CD14-positive monocyte (primary cell): ENCODE measurements at regions not wholly inside any gene's neighbourhood (a gene's known extent, or its start where the extent isn't known, plus 50 kb on each side); places are given as distances from the start of the nearest gene placed in this dataset.

Experiments
- DNase-seq, 3 donors: peaks; one replicate each; pipeline ENCODE4 v3.0.0-alpha.2; 2011 to 2022
- H2AFZ ChIP-seq: 2 replicates; pipeline ENCODE4 v1.6.0; 2012; ENCODE audit warnings: mild to moderate bottlenecking, low read depth, low read length, inconsistent platforms; ENCODE audit not compliant: insufficient read depth, poor library complexity, severe bottlenecking
- H3K27ac ChIP-seq, 2 donors: 1 replicate in 1 of 2; 2 replicates in 1 of 2; pipeline ENCODE4 v1.5.1; 2012 to 2013; ENCODE audit warnings: low read length in 2 of 2, control low read depth in 1 of 2, inconsistent platforms in 1 of 2, low read depth in 1 of 2, mild to moderate bottlenecking in 1 of 2
- H3K27me3 ChIP-seq, 2 donors: one replicate each; pipeline versions ENCODE4 v1.6.0 to v1.6.1; 2011 to 2013; ENCODE audit warnings: low read length in 2 of 2; ENCODE audit not compliant: control insufficient read depth in 2 of 2, insufficient read depth in 2 of 2
- H3K36me3 ChIP-seq, 2 donors: replicated peaks in 1 of 2; 1 replicate in 1 of 2; 2 replicates in 1 of 2; pipeline versions ENCODE4 v1.5.1 to v1.6.1; 2012 to 2013; ENCODE audit warnings: low read length in 2 of 2, control low read depth in 1 of 2, inconsistent platforms in 1 of 2, mild to moderate bottlenecking in 1 of 2; ENCODE audit not compliant: insufficient read depth in 2 of 2, control insufficient read depth in 1 of 2
- H3K4me1 ChIP-seq, 2 donors: 1 replicate in 1 of 2; 2 replicates in 1 of 2; pipeline versions ENCODE4 v1.5.1 to v1.6.1; 2012 to 2013; ENCODE audit warnings: low read length in 2 of 2, control low read depth in 1 of 2, inconsistent platforms in 1 of 2, mild to moderate bottlenecking in 1 of 2, moderate library complexity in 1 of 2; ENCODE audit not compliant: insufficient read depth in 2 of 2, control insufficient read depth in 1 of 2
- H3K4me2 ChIP-seq: replicated peaks from 2 replicates; pipeline ENCODE3; 2012; ENCODE audit warnings: low read length, moderate library complexity, mild to moderate bottlenecking; ENCODE audit not compliant: poor library complexity, severe bottlenecking; ENCODE audit errors: extremely low read depth
- H3K4me3 ChIP-seq, 3 experiments: fragments of 200-600 bp in 1 of 3; sonication (generic) in 1 of 3; replicated peaks in 1 of 3; 1 replicate in 2 of 3; 2 replicates in 1 of 3; pipeline ENCODE4 v1.5.1; 2011 to 2013; ENCODE audit warnings: low read length in 3 of 3, mild to moderate bottlenecking in 3 of 3, control low read depth in 2 of 3, low read depth in 2 of 3, inconsistent platforms in 1 of 3, moderate library complexity in 1 of 3
- H3K79me2 ChIP-seq: 2 replicates; pipeline ENCODE4 v1.6.0; 2012; ENCODE audit warnings: mild to moderate bottlenecking, control low read depth, inconsistent platforms, low read length, moderate library complexity; ENCODE audit not compliant: insufficient read depth
- H3K9ac ChIP-seq: 2 replicates; pipeline ENCODE4 v1.6.0; 2017; ENCODE audit warnings: low read length, mild to moderate bottlenecking; ENCODE audit not compliant: insufficient read depth, poor library complexity, severe bottlenecking
- H3K9me3 ChIP-seq, 2 donors: replicated peaks in 1 of 2; 1 replicate in 1 of 2; 2 replicates in 1 of 2; pipeline versions ENCODE4 v1.5.1 to v1.6.1; 2012 to 2013; ENCODE audit warnings: low read length in 2 of 2, control low read depth in 1 of 2; ENCODE audit not compliant: control insufficient read depth in 1 of 2, insufficient read depth in 1 of 2
- H4K20me1 ChIP-seq: 2 replicates; pipeline ENCODE4 v1.6.0; 2012; ENCODE audit warnings: mild to moderate bottlenecking, low read length, control low read depth, moderate library complexity; ENCODE audit not compliant: insufficient read depth
- H3K27ac Mint-ChIP-seq, 7 donors: one replicate each; pipeline ENCODE4 v1.8.0; 2020; ENCODE audit warnings: mild to moderate bottlenecking in 7 of 7, mixed read lengths in 7 of 7, moderate library complexity in 6 of 7, inconsistent platforms in 2 of 7
- H3K27me3 Mint-ChIP-seq, 3 donors: one replicate each; pipeline ENCODE4 v1.8.0; 2021 to 2022; ENCODE audit warnings: low read depth in 3 of 3, mild to moderate bottlenecking in 3 of 3, mixed read lengths in 3 of 3, moderate library complexity in 3 of 3, inconsistent platforms in 1 of 3
- H3K36me3 Mint-ChIP-seq, 2 donors: one replicate each; pipeline ENCODE4 v1.8.0; 2020; ENCODE audit warnings: mixed read lengths in 2 of 2, inconsistent platforms in 1 of 2, mild to moderate bottlenecking in 1 of 2
- H3K4me1 Mint-ChIP-seq: one replicate; pipeline ENCODE4 v1.8.0; 2020; ENCODE audit warnings: mild to moderate bottlenecking, mixed read lengths
- H3K4me3 Mint-ChIP-seq, 2 donors: one replicate each; pipeline ENCODE4 v1.8.0; 2020; ENCODE audit warnings: mild to moderate bottlenecking in 2 of 2, mixed read lengths in 2 of 2, moderate library complexity in 1 of 2
- H3K9me3 Mint-ChIP-seq, 7 donors: one replicate each; pipeline ENCODE4 v1.8.0; 2020 to 2022; ENCODE audit warnings: mixed read lengths in 7 of 7, mild to moderate bottlenecking in 6 of 7, moderate library complexity in 6 of 7, inconsistent platforms in 2 of 7
- WGBS: methylation state at CpG from one replicate; pipeline ENCODE4 v1.1.5; 2013; ENCODE audit warnings: missing lambda C conversion rate; ENCODE audit not compliant: insufficient coverage; 5-methylcytosine and 5-hydroxymethylcytosine counted together
- intact Hi-C, 2 donors: fragments of 100-400 bp; cut with micrococcal nuclease; formaldehyde crosslinking; loops; one replicate each; pipeline versions ENCODE4 v1.15.0 to v1.15.1; 2023
- TF ChIP-seq, protein P1 (sequence below): fragments of 200-600 bp; IDR thresholded peaks from one replicate; pipeline ENCODE4 v1.8.0; 2022; ENCODE audit warnings: antibody characterized with exemption, mild to moderate bottlenecking

DNA sequence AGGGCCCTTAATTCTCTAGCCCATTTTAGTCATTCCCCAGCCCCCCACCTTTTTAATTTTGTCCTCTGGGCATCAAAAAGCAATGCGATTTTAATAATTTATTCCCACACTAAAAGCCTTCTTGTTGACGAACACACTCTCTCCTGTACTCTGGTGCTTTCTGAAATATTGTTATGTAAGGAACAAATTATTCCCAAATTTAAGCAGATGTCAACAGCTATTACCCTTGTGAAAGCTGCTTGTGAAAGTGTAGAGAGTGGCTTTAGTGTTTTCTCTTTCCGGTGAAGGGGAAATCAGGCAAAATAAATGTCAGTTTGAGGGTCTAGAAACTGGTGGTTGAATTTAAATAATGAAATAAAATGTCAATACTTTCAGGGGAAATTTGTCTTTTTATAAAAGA is 221.2 kb upstream of the CNKSR2 start:
- no peaks in the 10 kb centered on the region for H3K9me3 ChIP-seq
- no peak overlapping the region for H3K27ac ChIP-seq
- no peaks in the 10 kb centered on the region for H3K27me3 ChIP-seq
- no CpG with 5 or more reads among the region's 3 CpGs for WGBS
- no peak for DNase-seq
- TF ChIP-seq, protein P1, sequence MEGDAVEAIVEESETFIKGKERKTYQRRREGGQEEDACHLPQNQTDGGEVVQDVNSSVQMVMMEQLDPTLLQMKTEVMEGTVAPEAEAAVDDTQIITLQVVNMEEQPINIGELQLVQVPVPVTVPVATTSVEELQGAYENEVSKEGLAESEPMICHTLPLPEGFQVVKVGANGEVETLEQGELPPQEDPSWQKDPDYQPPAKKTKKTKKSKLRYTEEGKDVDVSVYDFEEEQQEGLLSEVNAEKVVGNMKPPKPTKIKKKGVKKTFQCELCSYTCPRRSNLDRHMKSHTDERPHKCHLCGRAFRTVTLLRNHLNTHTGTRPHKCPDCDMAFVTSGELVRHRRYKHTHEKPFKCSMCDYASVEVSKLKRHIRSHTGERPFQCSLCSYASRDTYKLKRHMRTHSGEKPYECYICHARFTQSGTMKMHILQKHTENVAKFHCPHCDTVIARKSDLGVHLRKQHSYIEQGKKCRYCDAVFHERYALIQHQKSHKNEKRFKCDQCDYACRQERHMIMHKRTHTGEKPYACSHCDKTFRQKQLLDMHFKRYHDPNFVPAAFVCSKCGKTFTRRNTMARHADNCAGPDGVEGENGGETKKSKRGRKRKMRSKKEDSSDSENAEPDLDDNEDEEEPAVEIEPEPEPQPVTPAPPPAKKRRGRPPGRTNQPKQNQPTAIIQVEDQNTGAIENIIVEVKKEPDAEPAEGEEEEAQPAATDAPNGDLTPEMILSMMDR = no peak
- Mint-ChIP-seq H3K27ac (no peak overlapping the region), H3K36me3 (no peaks in the 10 kb centered on the region), H3K4me1 (no peaks in the 10 kb centered on the region), H3K9me3 (peaks cover 0 to 2% (median 0%) of the 10 kb centered on the region in 7 donors), H3K27me3 (peaks cover 2 to 4% (median 3%) of the 10 kb centered on the region in 3 donors), H3K4me3 (no peak overlapping the region)
- H3K9ac ChIP-seq = no peak overlapping the region
- intact Hi-C loops = no loop called here
- no peaks in the 10 kb centered on the region for H3K4me1 ChIP-seq
- no peaks in the 10 kb centered on the region for H4K20me1 ChIP-seq
- H3K4me3 ChIP-seq = no peak overlapping the region
- H2AFZ ChIP-seq = no peak overlapping the region
- H3K36me3 ChIP-seq = no peaks in the 10 kb centered on the region
- no peak overlapping the region for H3K4me2 ChIP-seq
- H3K79me2 ChIP-seq = no peaks in the 10 kb centered on the region

- Histone ChIP-seq H3K4me3 (no peak overlapping the region), H3K27ac (no peak overlapping the region), H3K27me3 (peaks cover 0 to 2% of the 10 kb centered on the region in 2 donors), H3K79me2 (no peaks in the 10 kb centered on the region), H3K36me3 (no peaks in the 10 kb centered on the region), H2AFZ (no peak overlapping the region), H3K9ac (no peak overlapping the region), H3K4me2 (no peak overlapping the region), H3K4me1 (no peaks in the 10 kb centered on the region), H4K20me1 (no peaks in the 10 kb centered on the region), H3K9me3 (no peaks in the 10 kb centered on the region)
- Mint-ChIP-seq H3K27ac (peak overlapping the region in 1 of 7 donors; percentile 38), H3K9me3 (peaks cover 0 to 2% (median 0%) of the 10 kb centered on the region in 7 donors), H3K27me3 (peaks cover 2 to 4% (median 3%) of the 10 kb centered on the region in 3 donors), H3K4me1 (no peaks in the 10 kb centered on the region), H3K4me3 (no peak overlapping the region), H3K36me3 (no peaks in the 10 kb centered on the region)
- no CpG with 5 or more reads among the region's 2 CpGs for WGBS
- DNase-seq = no peak
- TF ChIP-seq, protein P1 = no peak
- intact Hi-C loops = no loop called here
These were observed 220.7 kb upstream of the CNKSR2 start for GRCh38 chrX:21153503-21153902.
